ENCODE measurements at regions not wholly inside any gene's neighbourhood (a gene's known extent, or its start where the extent isn't known, plus 50 kb on each side); places are given as distances from the start of the nearest gene placed in this dataset.

GRCh38 chr2:71919708-71920107, 228.0 kb downstream of the CYP26B1 start:
- no peak for DNase-seq

GRCh38 chr2:71910277-71910676, 237.4 kb downstream of the CYP26B1 start:
- DNase-seq, result no peak

GRCh38 chr2:71908798-71909197, 238.9 kb downstream of the CYP26B1 start:
- DNase-seq, result no peak

- DNase-seq, result no peak
These were observed 240.2 kb downstream of the CYP26B1 start for GRCh38 chr2:71907503-71907902.

GRCh38 chr2:71906357-71906973, 241.2 kb downstream of the CYP26B1 start:
- DNase-seq, result no peak

- no peak for DNase-seq
These were observed 242.5 kb downstream of the CYP26B1 start for GRCh38 chr2:71905205-71905604.

GRCh38 chr2:71903841-71904240, 243.8 kb downstream of the CYP26B1 start:
- no peak for DNase-seq

- no peak for DNase-seq
These were observed 246.2 kb downstream of the CYP26B1 start for GRCh38 chr2:71901466-71901865.

- DNase-seq, result no peak
These were observed 248.6 kb downstream of the CYP26B1 start for GRCh38 chr2:71898851-71899681.

GRCh38 chr2:71898375-71898774, 249.3 kb downstream of the CYP26B1 start:
- DNase-seq, result no peak

GRCh38 chr2:71897836-71898235, 249.8 kb downstream of the CYP26B1 start:
- no peak for DNase-seq

- DNase-seq, result no peak
These were observed 250.6 kb downstream of the CYP26B1 start for GRCh38 chr2:71897137-71897480.

- no peak for DNase-seq
These were observed 251.1 kb downstream of the CYP26B1 start for GRCh38 chr2:71896385-71897136.

GRCh38 chr2:71895320-71896161, 252.1 kb downstream of the CYP26B1 start:
- no peak for DNase-seq

- no peak for DNase-seq
These were observed 253.4 kb downstream of the CYP26B1 start for GRCh38 chr2:71894261-71894660.

- DNase-seq, result no peak
These were observed 254.0 kb downstream of the CYP26B1 start for GRCh38 chr2:71893646-71894045.

- no peak for DNase-seq
These were observed 254.8 kb downstream of the CYP26B1 start for GRCh38 chr2:71892896-71893295.

- no peak for DNase-seq
These were observed 255.3 kb downstream of the CYP26B1 start for GRCh38 chr2:71892423-71892730.

GRCh38 chr2:71891719-71892422, 255.8 kb downstream of the CYP26B1 start:
- no peak for DNase-seq

GRCh38 chr2:71891155-71891554, 256.5 kb downstream of the CYP26B1 start:
- DNase-seq, result no peak

GRCh38 chr2:71889759-71890684, 257.6 kb downstream of the CYP26B1 start:
- DNase-seq, result no peak

All from suppressor macrophage treated with lipopolysaccharide for 1 hour (primary cell).